ENCODE measurements at regions not wholly inside any gene's neighbourhood (a gene's known extent, or its start where the extent isn't known, plus 50 kb on each side); places are given as distances from the start of the nearest gene placed in this dataset.
"Not testable (repeated sequence)": the region's sequence is repeated elsewhere in the genome, so short reads cannot be mapped to it uniquely, and the experiment has no call there.

GRCh38 chr14:83173687-83174086, 1640.0 kb upstream of the SEL1L start:
- no peak for DNase-seq
- no peaks in the 10 kb centered on the region for H3K9me3 ChIP-seq (ENCODE audit: control insufficient read depth, low read depth, low read length)
- no peaks in the 10 kb centered on the region for H3K4me1 ChIP-seq (ENCODE audit: control insufficient read depth, insufficient read depth, low read length)
- no peaks in the 10 kb centered on the region for H3K36me3 ChIP-seq (ENCODE audit: control insufficient read depth, insufficient read depth, low read length)
- H3K4me3 ChIP-seq (ENCODE audit: low read length), result no peak overlapping the region
- no peak overlapping the region for H3K27ac ChIP-seq (ENCODE audit: low read length)
- no peaks in the 10 kb centered on the region for H3K27me3 ChIP-seq (ENCODE audit: control insufficient read depth, insufficient read depth, low read length)

GRCh38 chr14:83184531-83184930, 1650.9 kb upstream of the SEL1L start:
- no peaks in the 10 kb centered on the region for H3K36me3 ChIP-seq (ENCODE audit: control insufficient read depth, insufficient read depth, low read length)
- H3K4me3 ChIP-seq (ENCODE audit: low read length), result no peak overlapping the region
- 86% methylated on average over 2 of the region's 5 CpGs for WGBS (ENCODE audit: insufficient coverage, low lambda C conversion rate)
- DNase-seq, result no peak
- no peak overlapping the region for H3K27ac ChIP-seq (ENCODE audit: low read length)
- no peaks in the 10 kb centered on the region for H3K4me1 ChIP-seq (ENCODE audit: control insufficient read depth, insufficient read depth, low read length)
- no peaks in the 10 kb centered on the region for H3K27me3 ChIP-seq (ENCODE audit: control insufficient read depth, insufficient read depth, low read length)
- no peaks in the 10 kb centered on the region for H3K9me3 ChIP-seq (ENCODE audit: control insufficient read depth, low read depth, low read length)

GRCh38 chr14:83188311-83188710, 1654.7 kb upstream of the SEL1L start:
- not testable (repeated sequence) for H3K27ac ChIP-seq (ENCODE audit: low read length); H3K4me3 ChIP-seq (ENCODE audit: low read length); H3K27me3 ChIP-seq (ENCODE audit: control insufficient read depth, insufficient read depth, low read length); H3K9me3 ChIP-seq (ENCODE audit: control insufficient read depth, low read depth, low read length); H3K36me3 ChIP-seq (ENCODE audit: control insufficient read depth, insufficient read depth, low read length); H3K4me1 ChIP-seq (ENCODE audit: control insufficient read depth, insufficient read depth, low read length); DNase-seq

GRCh38 chr14:83196236-83196635, 1662.6 kb upstream of the SEL1L start:
- Histone ChIP-seq H3K27me3 (ENCODE audit: control insufficient read depth, insufficient read depth, low read length) (no peaks in the 10 kb centered on the region), H3K27ac (ENCODE audit: low read length) (no peak overlapping the region), H3K9me3 (ENCODE audit: control insufficient read depth, low read depth, low read length) (no peaks in the 10 kb centered on the region), H3K4me3 (ENCODE audit: low read length) (no peak overlapping the region), H3K4me1 (ENCODE audit: control insufficient read depth, insufficient read depth, low read length) (no peaks in the 10 kb centered on the region), H3K36me3 (ENCODE audit: control insufficient read depth, insufficient read depth, low read length) (no peaks in the 10 kb centered on the region)
- 60% methylated on average over 1 of the region's 1 CpG for WGBS (ENCODE audit: insufficient coverage, low lambda C conversion rate)
- DNase-seq, result no peak

- H3K36me3 ChIP-seq (ENCODE audit: control insufficient read depth, insufficient read depth, low read length), result no peaks in the 10 kb centered on the region
- no peaks in the 10 kb centered on the region for H3K9me3 ChIP-seq (ENCODE audit: control insufficient read depth, low read depth, low read length)
- H3K27ac ChIP-seq (ENCODE audit: low read length), result no peak overlapping the region
- WGBS (ENCODE audit: insufficient coverage, low lambda C conversion rate), result no CpG with 5 or more reads among the region's 3 CpGs
- H3K4me3 ChIP-seq (ENCODE audit: low read length), result no peak overlapping the region
- no peak for DNase-seq
- H3K4me1 ChIP-seq (ENCODE audit: control insufficient read depth, insufficient read depth, low read length), result no peaks in the 10 kb centered on the region
- no peaks in the 10 kb centered on the region for H3K27me3 ChIP-seq (ENCODE audit: control insufficient read depth, insufficient read depth, low read length)
These were observed 1663.6 kb upstream of the SEL1L start for GRCh38 chr14:83197271-83197670.

GRCh38 chr14:83207550-83207949, 1673.9 kb upstream of the SEL1L start:
- Histone ChIP-seq H3K27me3 (ENCODE audit: control insufficient read depth, insufficient read depth, low read length) (no peaks in the 10 kb centered on the region), H3K4me1 (ENCODE audit: control insufficient read depth, insufficient read depth, low read length) (no peaks in the 10 kb centered on the region), H3K27ac (ENCODE audit: low read length) (no peak overlapping the region), H3K4me3 (ENCODE audit: low read length) (no peak overlapping the region), H3K9me3 (ENCODE audit: control insufficient read depth, low read depth, low read length) (no peaks in the 10 kb centered on the region), H3K36me3 (ENCODE audit: control insufficient read depth, insufficient read depth, low read length) (no peaks in the 10 kb centered on the region)
- WGBS (ENCODE audit: insufficient coverage, low lambda C conversion rate), result no CpG with 5 or more reads among the region's 1 CpG
- no peak for DNase-seq

GRCh38 chr14:83208341-83208740, 1674.7 kb upstream of the SEL1L start:
- Histone ChIP-seq H3K4me1 (ENCODE audit: control insufficient read depth, insufficient read depth, low read length) (no peaks in the 10 kb centered on the region), H3K36me3 (ENCODE audit: control insufficient read depth, insufficient read depth, low read length) (no peaks in the 10 kb centered on the region), H3K4me3 (ENCODE audit: low read length) (no peak overlapping the region), H3K27me3 (ENCODE audit: control insufficient read depth, insufficient read depth, low read length) (no peaks in the 10 kb centered on the region), H3K9me3 (ENCODE audit: control insufficient read depth, low read depth, low read length) (no peaks in the 10 kb centered on the region), H3K27ac (ENCODE audit: low read length) (no peak overlapping the region)
- no CpG with 5 or more reads among the region's 1 CpG for WGBS (ENCODE audit: insufficient coverage, low lambda C conversion rate)
- no peak for DNase-seq

GRCh38 chr14:83217492-83217891, 1683.8 kb upstream of the SEL1L start:
- DNase-seq, result no peak
- Histone ChIP-seq H3K4me1 (ENCODE audit: control insufficient read depth, insufficient read depth, low read length) (no peaks in the 10 kb centered on the region), H3K4me3 (ENCODE audit: low read length) (no peak overlapping the region), H3K27me3 (ENCODE audit: control insufficient read depth, insufficient read depth, low read length) (no peaks in the 10 kb centered on the region), H3K36me3 (ENCODE audit: control insufficient read depth, insufficient read depth, low read length) (no peaks in the 10 kb centered on the region), H3K9me3 (ENCODE audit: control insufficient read depth, low read depth, low read length) (no peaks in the 10 kb centered on the region), H3K27ac (ENCODE audit: low read length) (no peak overlapping the region)

- Histone ChIP-seq H3K9me3 (ENCODE audit: control insufficient read depth, low read depth, low read length) (peaks cover 2% of the 10 kb centered on the region), H3K27ac (ENCODE audit: low read length) (no peak overlapping the region), H3K4me1 (ENCODE audit: control insufficient read depth, insufficient read depth, low read length) (no peaks in the 10 kb centered on the region), H3K36me3 (ENCODE audit: control insufficient read depth, insufficient read depth, low read length) (no peaks in the 10 kb centered on the region), H3K4me3 (ENCODE audit: low read length) (no peak overlapping the region), H3K27me3 (ENCODE audit: control insufficient read depth, insufficient read depth, low read length) (no peaks in the 10 kb centered on the region)
- WGBS (ENCODE audit: insufficient coverage, low lambda C conversion rate), result 88% methylated on average over 3 of the region's 5 CpGs
- DNase-seq, result no peak
These were observed 1714.4 kb upstream of the SEL1L start for GRCh38 chr14:83247924-83248639.

GRCh38 chr14:83251402-83251801, 1717.7 kb upstream of the SEL1L start:
- H3K36me3 ChIP-seq (ENCODE audit: control insufficient read depth, insufficient read depth, low read length), result no peaks in the 10 kb centered on the region
- H3K4me1 ChIP-seq (ENCODE audit: control insufficient read depth, insufficient read depth, low read length), result no peaks in the 10 kb centered on the region
- no peak overlapping the region for H3K4me3 ChIP-seq (ENCODE audit: low read length)
- H3K27ac ChIP-seq (ENCODE audit: low read length), result no peak overlapping the region
- no peaks in the 10 kb centered on the region for H3K9me3 ChIP-seq (ENCODE audit: control insufficient read depth, low read depth, low read length)
- WGBS (ENCODE audit: insufficient coverage, low lambda C conversion rate), result 83% methylated on average over 2 of the region's 2 CpGs
- DNase-seq, result no peak
- no peaks in the 10 kb centered on the region for H3K27me3 ChIP-seq (ENCODE audit: control insufficient read depth, insufficient read depth, low read length)

- Histone ChIP-seq H3K36me3 (ENCODE audit: control insufficient read depth, insufficient read depth, low read length) (no peaks in the 10 kb centered on the region), H3K4me3 (ENCODE audit: low read length) (no peak overlapping the region), H3K4me1 (ENCODE audit: control insufficient read depth, insufficient read depth, low read length) (no peaks in the 10 kb centered on the region), H3K27me3 (ENCODE audit: control insufficient read depth, insufficient read depth, low read length) (no peaks in the 10 kb centered on the region), H3K9me3 (ENCODE audit: control insufficient read depth, low read depth, low read length) (no peaks in the 10 kb centered on the region), H3K27ac (ENCODE audit: low read length) (no peak overlapping the region)
- WGBS (ENCODE audit: insufficient coverage, low lambda C conversion rate), result 86% methylated on average over 1 of the region's 2 CpGs
- DNase-seq, result no peak
These were observed 1720.2 kb upstream of the SEL1L start for GRCh38 chr14:83253870-83254269.
